NCI-H2196 treated with DMSO at 0.1 percent for 48 hours (cell line): ENCODE measurements at regions not wholly inside any gene's neighbourhood (a gene's known extent, or its start where the extent isn't known, plus 50 kb on each side); places are given as distances from the start of the nearest gene placed in this dataset.
"Not testable (repeated sequence)": the region's sequence is repeated elsewhere in the genome, so short reads cannot be mapped to it uniquely, and the experiment has no call there.

Experiments
- DNase-seq: peaks from one replicate; lab custom pipeline; 2025; ENCODE audit not compliant: unreplicated experiment; lab: John Stamatoyannopoulos, UW

- not testable (repeated sequence) for DNase-seq
Measured at GRCh38 chrX:153266140-153266539, 55.4 kb downstream of the PNMA6F start.

- DNase-seq, result not testable (repeated sequence)
Measured at GRCh38 chrX:153260468-153260867, 61.1 kb downstream of the PNMA6F start.

GRCh38 chrX:153253239-153253638 is 68.3 kb downstream of the PNMA6F start:
- DNase-seq, result not testable (repeated sequence)

- not testable (repeated sequence) for DNase-seq
Measured at GRCh38 chrX:153252378-153253129, 69.0 kb downstream of the PNMA6F start.

- DNase-seq, result not testable (repeated sequence)
Measured at GRCh38 chrX:153251952-153252351, 69.6 kb downstream of the PNMA6F start.

GRCh38 chrX:153250762-153251161 is 70.8 kb downstream of the PNMA6F start:
- not testable (repeated sequence) for DNase-seq

- peak; percentile 42 for DNase-seq
Measured at GRCh38 chrX:153245288-153245731, 66.2 kb downstream of the MAGEA1 start.

- DNase-seq, result no peak
Measured at GRCh38 chrX:153244767-153245166, 65.7 kb downstream of the MAGEA1 start.

- DNase-seq, result no peak
Measured at GRCh38 chrX:153238361-153238760, 59.3 kb downstream of the MAGEA1 start.
